Left lung (tissue), 4 donors: ENCODE measurements at regions not wholly inside any gene's neighbourhood (a gene's known extent, or its start where the extent isn't known, plus 50 kb on each side); places are given as distances from the start of the nearest gene placed in this dataset.

Experiments
- ATAC-seq: fragments of 200-7000 bp; cut with Tn5 transposase; one replicate; pipeline ENCODE4 v1.9.1; 2020; ENCODE audit warnings: moderate library complexity
- DNase-seq, 4 donors: peaks; one replicate each; pipeline ENCODE4 v3.0.0-alpha.2; 2013 to 2020
- H3K27ac ChIP-seq, 2 donors: fragments of 200-600 bp; sonication (generic) in 1 of 2; one replicate each; pipeline versions ENCODE4 v1.5.0 to v1.8.0; 2020 to 2021
- H3K27me3 ChIP-seq, 2 donors: fragments of 200-600 bp; sonication (generic) in 1 of 2; one replicate each; pipeline versions ENCODE4 v1.5.0 to v1.8.0; 2020 to 2021
- H3K36me3 ChIP-seq, 2 donors: fragments of 200-600 bp; sonication (generic) in 1 of 2; one replicate each; pipeline versions ENCODE4 v1.5.0 to v1.8.0; 2020 to 2021
- H3K4me1 ChIP-seq, 2 donors: fragments of 200-600 bp; one replicate each; pipeline ENCODE4 v1.8.0; 2021
- H3K4me3 ChIP-seq, 2 donors: fragments of 200-600 bp; sonication (generic) in 1 of 2; one replicate each; pipeline versions ENCODE4 v1.5.0 to v1.8.0; 2020 to 2021; ENCODE audit warnings: mild to moderate bottlenecking in 1 of 2
- H3K9me3 ChIP-seq, 2 donors: fragments of 200-600 bp; sonication (generic) in 1 of 2; one replicate each; pipeline versions ENCODE4 v1.5.0 to v1.8.0; 2020 to 2021
- CTCF ChIP-seq, 2 donors: fragments of 200-600 bp; sonication (generic) in 1 of 2; IDR thresholded peaks; one replicate each; pipeline versions ENCODE4 v1.5.0 to v1.8.0; 2021; ENCODE audit warnings: antibody characterized with exemption in 2 of 2
- intact Hi-C, 2 donors: fragments of 100-400 bp; cut with DNase I; formaldehyde crosslinking; loops; one replicate each; pipeline versions ENCODE4 v1.11.2 to v1.14.2; 2022
- donor health status: DM: no; HTN: yes; CAD: no.
- donor health status: DM: no; HTN: no; CAD: no.

- peak overlapping the region in 1 of 2 donors; percentile 15 for H3K27ac ChIP-seq
- TF ChIP-seq CTCF (IDR thresholded peaks at IDR 0.05) = no peak
- no peaks in the 10 kb centered on the region for H3K9me3 ChIP-seq
- H3K4me1 ChIP-seq = no peaks in the 10 kb centered on the region
- H3K4me3 ChIP-seq = no peak overlapping the region
- H3K27me3 ChIP-seq = no peaks in the 10 kb centered on the region
- DNase-seq (peak in 2 of 4 donors; percentile 60 to 72), ATAC-seq (no peak)
- no peaks in the 10 kb centered on the region for H3K36me3 ChIP-seq
- intact Hi-C loops = no loop called here
Measured at GRCh38 chr20:52766645-52767435, 205.3 kb upstream of the TSHZ2 start.

- Histone ChIP-seq H3K4me1 (no peaks in the 10 kb centered on the region), H3K9me3 (no peaks in the 10 kb centered on the region), H3K36me3 (no peaks in the 10 kb centered on the region), H3K27me3 (no peaks in the 10 kb centered on the region), H3K4me3 (no peak overlapping the region), H3K27ac (no peak overlapping the region)
- intact Hi-C loops = no loop called here
- DNase-seq (no peak), ATAC-seq (no peak)
- TF ChIP-seq CTCF (IDR thresholded peaks at IDR 0.05) = no peak
Measured at GRCh38 chr20:52763321-52763853, 208.8 kb upstream of the TSHZ2 start.

- no peaks in the 10 kb centered on the region for H3K36me3 ChIP-seq
- intact Hi-C loops = no loop called here
- no peaks in the 10 kb centered on the region for H3K9me3 ChIP-seq
- H3K4me1 ChIP-seq = no peaks in the 10 kb centered on the region
- H3K4me3 ChIP-seq = no peak overlapping the region
- DNase-seq = no peak
- no peak for ATAC-seq
- no peaks in the 10 kb centered on the region for H3K27me3 ChIP-seq
- no peak for TF ChIP-seq CTCF (IDR thresholded peaks at IDR 0.05)
- H3K27ac ChIP-seq = no peak overlapping the region
Measured at GRCh38 chr20:52761867-52762266, 210.3 kb upstream of the TSHZ2 start.

- TF ChIP-seq CTCF (IDR thresholded peaks at IDR 0.05) = no peak
- ATAC-seq (no peak), DNase-seq (no peak)
Measured at GRCh38 chr20:52760791-52761190, 211.4 kb upstream of the TSHZ2 start.

GRCh38 chr20:52757411-52757810, 214.7 kb upstream of the TSHZ2 start:
- intact Hi-C loops = no loop called here
- Histone ChIP-seq H3K36me3 (no peaks in the 10 kb centered on the region), H3K27ac (no peak overlapping the region), H3K9me3 (peaks cover 0 to 6% of the 10 kb centered on the region in 2 donors), H3K27me3 (no peaks in the 10 kb centered on the region), H3K4me1 (no peaks in the 10 kb centered on the region), H3K4me3 (no peak overlapping the region)
- no peak for DNase-seq
- no peak for ATAC-seq
- TF ChIP-seq CTCF (IDR thresholded peaks at IDR 0.05) = no peak

More at GRCh38 chr20:52760791-52761190, 211.4 kb upstream of the TSHZ2 start:
- intact Hi-C loops = no loop called here
- Histone ChIP-seq H3K4me3 (no peak overlapping the region), H3K9me3 (no peaks in the 10 kb centered on the region), H3K4me1 (no peaks in the 10 kb centered on the region), H3K27me3 (no peaks in the 10 kb centered on the region), H3K36me3 (no peaks in the 10 kb centered on the region), H3K27ac (no peak overlapping the region)
